ENCODE measurements at regions not wholly inside any gene's neighbourhood (a gene's known extent, or its start where the extent isn't known, plus 50 kb on each side); places are given as distances from the start of the nearest gene placed in this dataset.

DNA sequence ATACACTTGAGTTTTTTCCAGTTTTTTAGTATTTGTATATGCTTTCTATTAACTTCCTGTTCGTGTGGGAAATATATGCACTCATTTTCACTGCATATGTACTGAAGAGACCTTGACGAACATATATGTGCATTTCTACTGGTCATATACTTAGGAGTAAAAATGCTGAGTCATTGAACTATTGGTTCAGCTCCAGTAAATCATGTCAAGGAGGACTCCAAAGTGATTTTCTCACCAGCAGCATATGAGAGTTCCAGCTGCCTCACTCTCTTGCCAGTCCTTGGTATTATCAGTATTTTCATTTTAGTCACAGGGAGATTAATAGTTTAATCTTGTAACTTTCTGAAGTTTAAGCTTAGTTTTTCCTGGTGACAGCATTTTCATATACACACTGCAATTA, 2750.2 kb downstream of the ARAP2 start:
- no peak for TF ChIP-seq POLR2A (IDR thresholded peaks at IDR 0.05; ENCODE audit: low read depth, low read length)
- no peak for TF ChIP-seq POLR2AphosphoS5 (IDR thresholded peaks at IDR 0.05; ENCODE audit: low read depth, low read length)
- no peak for TF ChIP-seq TAF1 (IDR thresholded peaks at IDR 0.05; ENCODE audit: borderline replicate concordance, low read depth, low read length)
